ENCODE measurements at regions not wholly inside any gene's neighbourhood (a gene's known extent, or its start where the extent isn't known, plus 50 kb on each side); places are given as distances from the start of the nearest gene placed in this dataset.

DNA sequence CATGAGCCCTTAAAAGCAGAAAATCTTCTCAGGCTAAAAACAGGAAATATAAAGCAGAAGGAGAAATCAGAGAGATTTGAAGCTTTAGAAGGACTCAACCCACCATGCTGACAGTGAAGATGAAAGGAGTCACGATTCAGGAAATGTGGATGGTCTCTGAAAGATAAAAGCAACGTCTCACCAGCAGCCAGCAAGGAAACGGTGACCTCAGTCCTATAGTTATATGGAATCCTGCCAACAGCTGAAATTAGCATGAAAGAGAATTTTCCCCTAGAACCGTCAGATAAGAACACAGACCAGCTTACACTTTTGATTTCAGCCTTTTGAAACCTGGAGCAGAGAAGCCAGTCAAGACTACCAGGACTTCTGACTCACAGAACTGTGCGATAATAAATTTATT is 715.7 kb upstream of the HTR2C start:
- TF ChIP-seq, protein P1, sequence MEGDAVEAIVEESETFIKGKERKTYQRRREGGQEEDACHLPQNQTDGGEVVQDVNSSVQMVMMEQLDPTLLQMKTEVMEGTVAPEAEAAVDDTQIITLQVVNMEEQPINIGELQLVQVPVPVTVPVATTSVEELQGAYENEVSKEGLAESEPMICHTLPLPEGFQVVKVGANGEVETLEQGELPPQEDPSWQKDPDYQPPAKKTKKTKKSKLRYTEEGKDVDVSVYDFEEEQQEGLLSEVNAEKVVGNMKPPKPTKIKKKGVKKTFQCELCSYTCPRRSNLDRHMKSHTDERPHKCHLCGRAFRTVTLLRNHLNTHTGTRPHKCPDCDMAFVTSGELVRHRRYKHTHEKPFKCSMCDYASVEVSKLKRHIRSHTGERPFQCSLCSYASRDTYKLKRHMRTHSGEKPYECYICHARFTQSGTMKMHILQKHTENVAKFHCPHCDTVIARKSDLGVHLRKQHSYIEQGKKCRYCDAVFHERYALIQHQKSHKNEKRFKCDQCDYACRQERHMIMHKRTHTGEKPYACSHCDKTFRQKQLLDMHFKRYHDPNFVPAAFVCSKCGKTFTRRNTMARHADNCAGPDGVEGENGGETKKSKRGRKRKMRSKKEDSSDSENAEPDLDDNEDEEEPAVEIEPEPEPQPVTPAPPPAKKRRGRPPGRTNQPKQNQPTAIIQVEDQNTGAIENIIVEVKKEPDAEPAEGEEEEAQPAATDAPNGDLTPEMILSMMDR (IDR thresholded peaks at IDR 0.05 in 8 of 11, conservative IDR thresholded peaks at IDR 0.05 in 3 of 11) = no peak
- no peak for TF ChIP-seq POLR2A (IDR thresholded peaks at IDR 0.05)
